Endothelial cell of umbilical vein (primary cell): ENCODE measurements at regions not wholly inside any gene's neighbourhood (a gene's known extent, or its start where the extent isn't known, plus 50 kb on each side); places are given as distances from the start of the nearest gene placed in this dataset.

Experiments
- BruUV-seq: library from RNA; stranded (reverse); fragments of 400-500 nt; replicated peaks from 2 replicates; lab custom pipeline; 2021; lab: Mats Ljungman, UMichigan
- CTCF ChIA-PET: fragments of 300-600, 350-600 bp; sonication (Branson Sonifier 250); formaldehyde crosslinking; loops from one replicate; lab custom pipeline; 2021; ENCODE audit warnings: antibody characterized with exemption, inconsistent platforms; lab: Charles Lee
- POLR2A ChIA-PET: fragments of 300-600, 350-600 bp; sonication (Branson Sonifier 250); formaldehyde crosslinking; loops from one replicate; lab custom pipeline; 2021; ENCODE audit warnings: antibody characterized with exemption, inconsistent platforms; lab: Charles Lee
- DNase-seq: peaks from one replicate; pipeline ENCODE4 v3.0.0-alpha.2; 2011; ENCODE audit warnings: low read depth, low spot score
- FAIRE-seq: peaks from 2 replicates; lab custom pipeline; 2011; peaks lifted over from hg19 to GRCh38; lab: Jason Lieb, UNC
- H2AFZ ChIP-seq: 2 replicates; pipeline ENCODE4 v1.6.0; 2012; ENCODE audit warnings: low read depth, low read length, control low read depth, inconsistent platforms
- H3K27ac ChIP-seq: 2 replicates; pipeline ENCODE4 v1.5.1; 2011; ENCODE audit warnings: low read depth, mild to moderate bottlenecking, control low read depth, low read length, moderate library complexity; ENCODE audit not compliant: insufficient read depth
- H3K27me3 ChIP-seq, 2 experiments: 2 replicates each; pipeline versions ENCODE4 v1.6.0 to v1.6.1; 2011; ENCODE audit warnings: low read length in 2 of 2, mixed read lengths in 1 of 2; ENCODE audit not compliant: control insufficient read depth in 2 of 2, insufficient read depth in 2 of 2
- H3K36me3 ChIP-seq, 2 experiments: 2 replicates in 1 of 2; 3 replicates in 1 of 2; pipeline ENCODE4 v1.5.1; 2011; ENCODE audit warnings: low read length in 2 of 2, mild to moderate bottlenecking in 1 of 2, moderate library complexity in 1 of 2; ENCODE audit not compliant: control insufficient read depth in 2 of 2, insufficient read depth in 2 of 2; ENCODE audit errors: extremely low read depth in 1 of 2
- H3K4me1 ChIP-seq: 3 replicates; pipeline ENCODE4 v1.5.1; 2011; ENCODE audit warnings: mild to moderate bottlenecking, low read length; ENCODE audit not compliant: control insufficient read depth, insufficient read depth; ENCODE audit errors: extremely low read depth
- H3K4me2 ChIP-seq: 2 replicates; pipeline ENCODE4 v1.6.1; 2011; ENCODE audit warnings: low read length, control low read depth, mixed read lengths; ENCODE audit not compliant: insufficient read depth
- H3K4me3 ChIP-seq, 3 experiments: fragments of 200-600 bp in 1 of 3; sonication (generic), shearing (Covaris generic) in 1 of 3; replicated peaks in 1 of 3; 2 replicates each; pipeline ENCODE4 v1.5.1; 2011 to 2016; ENCODE audit warnings: control low read depth in 3 of 3, low read length in 3 of 3, mild to moderate bottlenecking in 2 of 3, inconsistent platforms in 1 of 3, low read depth in 1 of 3, moderate library complexity in 1 of 3; ENCODE audit not compliant: insufficient read depth in 1 of 3
- H3K79me2 ChIP-seq: 2 replicates; pipeline ENCODE4 v1.6.0; 2012; ENCODE audit warnings: low read length, inconsistent platforms; ENCODE audit not compliant: control insufficient read depth, insufficient read depth
- H3K9ac ChIP-seq: replicated peaks from 2 replicates; pipeline ENCODE3; 2011; ENCODE audit warnings: low read length, control low read depth; ENCODE audit not compliant: insufficient read depth; ENCODE audit errors: extremely low read depth
- H3K9me1 ChIP-seq: replicated peaks from 3 replicates; pipeline ENCODE4 v1.6.0; 2011; ENCODE audit warnings: mild to moderate bottlenecking, low read length; ENCODE audit not compliant: control insufficient read depth, insufficient read depth; ENCODE audit errors: extremely low read depth
- H3K9me3 ChIP-seq: replicated peaks from 2 replicates; pipeline ENCODE4 v1.5.1; 2012; ENCODE audit warnings: low read length, inconsistent platforms; ENCODE audit not compliant: control insufficient read depth, insufficient read depth
- H4K20me1 ChIP-seq: replicated peaks from 2 replicates; pipeline ENCODE3; 2011; ENCODE audit warnings: mild to moderate bottlenecking, low read length; ENCODE audit not compliant: control insufficient read depth, insufficient read depth; ENCODE audit errors: extremely low read depth
- EZH2 ChIP-seq: IDR thresholded peaks from 2 replicates; pipeline ENCODE4 v1.6.1; 2012; ENCODE audit warnings: borderline replicate concordance, low read depth, mild to moderate bottlenecking, moderate library complexity, low read length, inconsistent platforms; ENCODE audit not compliant: severe bottlenecking
- FOS ChIP-seq: IDR thresholded peaks from 2 replicates; pipeline ENCODE4 v1.6.1; 2011; ENCODE audit warnings: mild to moderate bottlenecking, low read length, moderate library complexity, borderline replicate concordance; ENCODE audit not compliant: insufficient read depth
- GATA2 ChIP-seq: IDR thresholded peaks from 2 replicates; pipeline ENCODE4 v1.7.0; 2011; ENCODE audit warnings: low read depth, mild to moderate bottlenecking, moderate library complexity, mixed read lengths, low read length; ENCODE audit not compliant: insufficient read length, insufficient read depth
- JUN ChIP-seq: IDR thresholded peaks from 2 replicates; pipeline ENCODE4 v1.6.1; 2011; ENCODE audit warnings: borderline replicate concordance, low read depth; ENCODE audit not compliant: insufficient read length, insufficient read depth
- MYC ChIP-seq: IDR thresholded peaks from one replicate; pipeline ENCODE4 v1.6.1; 2011; ENCODE audit warnings: mild to moderate bottlenecking, low read depth, low read length
- POLR2A ChIP-seq: IDR thresholded peaks from 2 replicates; pipeline ENCODE4 v1.6.1; 2012; ENCODE audit warnings: low read depth, mild to moderate bottlenecking, control low read depth, low read length
- POLR2AphosphoS5 ChIP-seq: IDR thresholded peaks from 2 replicates; pipeline ENCODE4 v1.6.1; 2012; ENCODE audit warnings: low read depth, mild to moderate bottlenecking, control low read depth, low read length, moderate library complexity; ENCODE audit not compliant: insufficient read depth
- dilution Hi-C: fragments of 300-500 bp; cut with MboI; formaldehyde crosslinking; loops from one replicate; pipeline ENCODE4 v1.15.0; 2019; ENCODE audit warnings: low sequenced_read_pairs; ENCODE audit not compliant: extremely low pct_ligation_motif_present
- intact Hi-C: fragments of 100-400 bp; cut with micrococcal nuclease; formaldehyde crosslinking; loops from one replicate; pipeline ENCODE4 v1.10.0; 2022
- TF ChIP-seq, protein P1 (sequence below), 2 donors: IDR thresholded peaks; 1 replicate in 1 of 2; 2 replicates in 1 of 2; pipeline ENCODE4 v1.5.1; 2011; ENCODE audit warnings: low read length in 2 of 2, mild to moderate bottlenecking in 2 of 2, moderate library complexity in 2 of 2, control low read depth in 1 of 2, inconsistent platforms in 1 of 2, low read depth in 1 of 2; ENCODE audit not compliant: insufficient read depth in 1 of 2; ENCODE audit errors: extremely low read depth in 1 of 2
- TF ChIP-seq, protein P2 (sequence below): IDR thresholded peaks from 2 replicates; pipeline ENCODE4 v1.6.1; 2011; ENCODE audit not compliant: insufficient read depth, insufficient read length

DNA sequence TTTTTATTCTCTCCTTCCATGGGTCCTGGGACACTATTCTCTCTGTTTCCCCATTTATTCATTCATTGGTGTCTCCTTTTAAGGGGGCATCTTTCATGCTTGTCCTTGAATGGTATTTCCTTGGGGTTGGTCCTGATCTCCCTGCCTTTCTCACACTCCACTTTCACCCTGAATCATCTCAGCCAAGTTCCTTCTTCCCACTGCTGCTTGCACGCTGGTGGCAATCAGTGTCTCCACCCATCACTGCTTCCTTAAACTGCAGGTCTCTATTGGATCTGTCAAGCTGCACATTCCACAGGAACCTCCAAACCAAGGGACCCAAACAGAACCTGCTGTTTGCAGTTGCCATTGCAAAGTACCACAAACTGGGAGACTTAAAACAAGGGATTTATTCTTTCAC is 89.3 kb upstream of the SDK2 start:
- dilution Hi-C loops (no loop called here), intact Hi-C loops (no loop called here)
- no peak for DNase-seq
- CTCF ChIA-PET, result no interaction called here
- H3K4me1 ChIP-seq, result no peaks in the 10 kb centered on the region
- H2AFZ ChIP-seq, result no peak overlapping the region
- no peaks in the 10 kb centered on the region for H3K27me3 ChIP-seq
- H3K9me1 ChIP-seq, result no peaks in the 10 kb centered on the region
- H3K4me2 ChIP-seq, result no peak overlapping the region
- no peak for FAIRE-seq
- no peak overlapping the region for H3K27ac ChIP-seq
- no peaks in the 10 kb centered on the region for H4K20me1 ChIP-seq
- H3K4me3 ChIP-seq, result no peak overlapping the region
- no peak overlapping the region for H3K9ac ChIP-seq
- H3K9me3 ChIP-seq, result no peaks in the 10 kb centered on the region
- no peaks in the 10 kb centered on the region for H3K36me3 ChIP-seq
- POLR2A ChIA-PET, result no interaction called here
- no peak for TF ChIP-seq EZH2
- no peak for TF ChIP-seq POLR2A
- no peak for TF ChIP-seq MYC
- TF ChIP-seq, protein P1, sequence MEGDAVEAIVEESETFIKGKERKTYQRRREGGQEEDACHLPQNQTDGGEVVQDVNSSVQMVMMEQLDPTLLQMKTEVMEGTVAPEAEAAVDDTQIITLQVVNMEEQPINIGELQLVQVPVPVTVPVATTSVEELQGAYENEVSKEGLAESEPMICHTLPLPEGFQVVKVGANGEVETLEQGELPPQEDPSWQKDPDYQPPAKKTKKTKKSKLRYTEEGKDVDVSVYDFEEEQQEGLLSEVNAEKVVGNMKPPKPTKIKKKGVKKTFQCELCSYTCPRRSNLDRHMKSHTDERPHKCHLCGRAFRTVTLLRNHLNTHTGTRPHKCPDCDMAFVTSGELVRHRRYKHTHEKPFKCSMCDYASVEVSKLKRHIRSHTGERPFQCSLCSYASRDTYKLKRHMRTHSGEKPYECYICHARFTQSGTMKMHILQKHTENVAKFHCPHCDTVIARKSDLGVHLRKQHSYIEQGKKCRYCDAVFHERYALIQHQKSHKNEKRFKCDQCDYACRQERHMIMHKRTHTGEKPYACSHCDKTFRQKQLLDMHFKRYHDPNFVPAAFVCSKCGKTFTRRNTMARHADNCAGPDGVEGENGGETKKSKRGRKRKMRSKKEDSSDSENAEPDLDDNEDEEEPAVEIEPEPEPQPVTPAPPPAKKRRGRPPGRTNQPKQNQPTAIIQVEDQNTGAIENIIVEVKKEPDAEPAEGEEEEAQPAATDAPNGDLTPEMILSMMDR (IDR thresholded peaks at IDR 0.05; ENCODE audit: extremely low read depth in 1 of 2, insufficient read depth in 1 of 2, low read depth in 1 of 2, low read length in 2 of 2), result no peak
- no TSS peak for BruUV-seq
- no peaks in the 10 kb centered on the region for H3K79me2 ChIP-seq

- Histone ChIP-seq H3K4me2 (no peak overlapping the region), H3K4me1 (no peaks in the 10 kb centered on the region), H3K27ac (no peak overlapping the region), H3K9me1 (no peaks in the 10 kb centered on the region), H3K9me3 (no peaks in the 10 kb centered on the region), H3K9ac (no peak overlapping the region), H3K27me3 (no peaks in the 10 kb centered on the region), H2AFZ (no peak overlapping the region), H3K79me2 (no peaks in the 10 kb centered on the region), H4K20me1 (no peaks in the 10 kb centered on the region), H3K4me3 (no peak overlapping the region), H3K36me3 (no peaks in the 10 kb centered on the region)
- DNase-seq, result no peak
- intact Hi-C loops, result no loop called here
- no TSS peak for BruUV-seq
- dilution Hi-C loops, result no loop called here
- CTCF ChIA-PET, result no interaction called here
- no peak for FAIRE-seq
- POLR2A ChIA-PET, result no interaction called here
- TF ChIP-seq POLR2AphosphoS5 (no peak), EZH2 (no peak), MYC (no peak), POLR2A (no peak), FOS (no peak), JUN (no peak), GATA2 (no peak)
- TF ChIP-seq, protein P1 (IDR thresholded peaks at IDR 0.05; ENCODE audit: extremely low read depth in 1 of 2, insufficient read depth in 1 of 2, low read depth in 1 of 2, low read length in 2 of 2), result no peak
- TF ChIP-seq, protein P2, sequence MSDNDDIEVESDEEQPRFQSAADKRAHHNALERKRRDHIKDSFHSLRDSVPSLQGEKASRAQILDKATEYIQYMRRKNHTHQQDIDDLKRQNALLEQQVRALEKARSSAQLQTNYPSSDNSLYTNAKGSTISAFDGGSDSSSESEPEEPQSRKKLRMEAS, result no peak
These were observed 91.0 kb upstream of the SDK2 start for GRCh38 chr17:73735245-73735644.
